ENCODE measurements at regions not wholly inside any gene's neighbourhood (a gene's known extent, or its start where the extent isn't known, plus 50 kb on each side); places are given as distances from the start of the nearest gene placed in this dataset.
"Not testable (repeated sequence)": the region's sequence is repeated elsewhere in the genome, so short reads cannot be mapped to it uniquely, and the experiment has no call there.

DNA sequence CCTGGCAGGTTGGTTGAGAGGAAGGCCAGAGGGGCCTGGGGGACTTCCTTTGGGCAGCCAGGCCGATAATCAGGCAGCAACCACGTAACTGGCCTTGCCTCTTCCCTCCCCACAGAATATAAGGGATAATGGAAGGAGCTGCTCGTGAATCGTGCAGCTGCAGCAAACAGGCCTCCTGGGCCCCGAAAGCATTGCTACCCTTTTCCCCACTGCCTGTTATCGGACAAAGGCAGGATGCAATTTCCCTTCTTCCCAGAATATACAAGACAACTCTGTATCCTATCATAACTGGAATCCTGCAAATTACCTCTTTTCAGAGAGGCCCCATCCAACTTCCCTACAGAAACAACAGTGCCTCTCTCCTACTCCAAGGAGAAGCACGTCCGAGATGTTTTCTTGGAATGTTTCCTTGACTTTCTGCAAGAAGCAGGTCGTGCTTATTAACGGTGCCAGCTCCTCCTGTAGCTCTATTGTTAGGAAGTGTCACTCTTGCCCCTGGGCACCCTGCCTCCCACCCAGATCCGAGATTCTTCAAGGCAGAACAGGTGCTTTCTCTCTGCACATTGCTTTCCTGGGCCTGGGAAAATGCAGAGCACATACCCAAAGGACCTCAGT lies 106.0 kb upstream of the TIAM1 start:
- no peak for DNase-seq

DNA sequence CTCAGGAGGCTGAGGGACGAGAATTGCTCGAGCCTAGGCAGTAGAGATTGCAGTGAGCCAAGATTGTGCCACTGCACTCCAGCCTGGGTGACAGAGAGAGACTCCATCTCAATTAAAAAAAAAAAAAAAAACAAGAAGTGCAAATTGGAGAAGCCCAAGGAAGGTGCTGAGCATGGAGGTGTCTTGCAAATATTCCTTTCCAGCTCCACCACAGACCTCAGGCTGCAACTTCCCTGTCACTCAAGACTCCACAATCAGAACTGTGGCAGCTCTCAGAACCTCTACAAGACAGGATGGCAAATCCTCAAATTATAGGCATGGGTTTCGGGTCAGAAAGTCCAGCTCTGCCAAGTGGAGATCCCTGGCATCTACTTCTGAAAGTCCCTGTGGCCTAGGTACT lies 104.4 kb upstream of the TIAM1 start:
- DNase-seq = no peak

DNA sequence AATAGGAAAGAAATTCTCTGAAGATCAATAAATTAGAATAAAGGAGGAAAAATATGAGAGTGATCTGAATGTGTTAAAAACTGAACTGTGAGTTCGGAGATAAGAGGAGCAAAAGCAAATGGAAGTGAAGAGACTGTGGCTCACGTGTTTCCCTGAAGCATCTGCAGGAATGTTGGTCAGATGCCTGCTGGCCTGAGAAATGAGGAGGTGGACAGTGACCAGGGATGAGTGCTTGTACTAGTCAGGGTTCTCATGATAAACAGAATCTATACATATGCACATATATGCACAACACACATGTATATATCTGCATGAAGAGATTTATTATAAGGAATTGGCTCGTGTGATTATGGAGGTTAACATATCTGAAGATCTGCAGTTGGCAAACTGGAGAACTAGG lies 103.4 kb upstream of the TIAM1 start:
- DNase-seq = no peak

DNA sequence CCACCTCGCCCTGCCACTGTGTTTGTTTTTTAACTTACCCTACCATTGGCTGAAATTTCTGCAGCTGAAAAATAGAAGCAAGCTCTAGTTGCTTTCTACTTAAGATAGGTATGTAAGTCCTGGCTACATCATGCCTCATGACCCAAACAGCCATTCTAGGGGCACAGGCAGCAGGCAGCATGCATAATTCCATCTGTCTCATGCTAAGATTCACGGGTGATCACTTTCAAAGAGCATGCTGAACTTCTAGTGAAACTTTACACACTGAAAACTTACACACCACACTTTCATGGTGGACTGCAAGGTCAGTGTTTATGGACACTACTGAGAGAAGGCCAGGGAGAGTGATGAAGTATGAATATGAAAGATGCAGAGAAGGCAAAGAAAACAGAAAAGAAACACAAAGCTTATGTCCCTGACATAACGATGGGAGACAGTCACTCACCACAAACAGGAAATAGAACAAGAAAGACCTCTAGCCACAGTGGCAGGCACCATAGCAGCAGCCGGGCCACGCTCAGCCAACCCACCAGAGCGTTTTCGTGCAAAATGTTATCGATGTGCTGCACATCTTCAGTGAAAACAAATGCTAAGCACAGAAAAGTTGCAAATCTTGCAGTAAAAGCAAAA lies 102.3 kb upstream of the TIAM1 start:
- peak; percentile 65 for DNase-seq

DNA sequence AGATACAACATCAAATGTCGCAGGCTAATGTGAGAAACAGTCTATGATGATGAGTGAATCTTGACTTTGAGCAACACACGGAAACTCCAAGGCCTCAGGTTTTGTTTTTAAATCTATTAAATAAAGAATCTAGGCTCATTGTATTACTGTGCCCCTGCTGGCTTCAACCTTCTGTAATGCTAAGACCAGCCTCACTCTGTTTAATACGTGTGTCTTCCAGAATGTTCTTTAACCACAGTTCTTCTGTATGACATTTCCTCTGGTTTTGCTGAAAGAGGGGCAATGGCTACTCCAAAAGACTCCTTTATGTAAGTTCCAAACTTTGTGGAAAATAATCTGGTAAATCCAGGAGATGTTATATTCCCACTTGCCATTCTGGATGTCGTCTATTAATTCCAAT lies 101.1 kb upstream of the TIAM1 start:
- no peak for DNase-seq

DNA sequence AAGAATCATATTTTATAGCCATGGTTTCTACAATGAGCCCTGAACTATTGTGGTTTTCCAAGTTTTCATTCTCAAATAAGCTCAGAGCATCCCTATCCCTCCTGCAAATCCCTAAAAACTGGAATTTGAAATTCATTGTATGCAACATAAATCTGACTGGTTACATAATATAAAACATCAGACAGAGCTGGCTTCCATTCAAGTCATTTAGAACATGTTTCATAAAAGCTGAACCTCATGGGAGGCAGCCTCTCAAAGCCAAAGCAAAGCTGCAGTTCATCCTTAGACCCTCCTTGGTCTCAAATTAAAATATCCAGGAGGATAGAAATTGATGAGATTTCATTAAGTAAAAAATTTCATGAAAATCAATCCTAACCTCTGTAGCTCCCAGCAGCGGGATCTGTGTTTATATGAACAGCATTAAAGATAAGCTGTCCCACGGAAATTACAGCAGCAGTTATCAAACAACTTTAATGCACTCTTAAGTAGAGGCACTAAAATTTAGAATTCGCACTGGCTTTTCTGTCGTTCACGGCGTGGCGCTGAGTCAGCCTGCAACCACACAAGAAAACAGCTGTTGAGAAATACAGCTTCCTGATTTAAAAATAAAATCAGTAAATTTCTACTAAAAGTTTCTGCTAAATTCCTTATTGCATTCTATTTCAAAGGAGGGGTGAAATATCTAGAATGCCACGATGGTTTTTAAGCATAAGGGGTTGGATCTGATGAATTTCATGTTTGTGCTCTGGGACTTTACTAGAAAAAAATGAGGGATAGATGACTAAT lies 99.9 kb upstream of the TIAM1 start:
- DNase-seq = no peak

DNA sequence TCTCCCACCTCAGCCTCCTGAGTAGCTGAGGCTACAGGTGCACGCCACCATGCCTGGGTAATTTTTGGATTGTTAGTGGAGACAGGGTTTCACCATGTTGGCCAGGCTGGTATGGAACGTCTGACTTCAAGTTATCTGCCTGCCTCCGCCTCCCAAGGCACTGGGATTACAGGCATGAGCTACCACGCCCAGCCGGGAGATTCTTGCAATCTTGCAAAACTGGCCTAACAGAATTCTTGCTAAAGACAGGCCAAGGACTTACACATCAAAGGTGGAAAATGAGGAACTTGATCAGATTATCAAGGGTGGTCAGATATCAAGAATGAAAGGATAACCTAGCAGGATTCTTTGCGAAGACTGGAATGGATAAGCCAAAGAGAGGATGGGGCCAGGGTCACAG lies 98.3 kb upstream of the TIAM1 start:
- DNase-seq = no peak

DNA sequence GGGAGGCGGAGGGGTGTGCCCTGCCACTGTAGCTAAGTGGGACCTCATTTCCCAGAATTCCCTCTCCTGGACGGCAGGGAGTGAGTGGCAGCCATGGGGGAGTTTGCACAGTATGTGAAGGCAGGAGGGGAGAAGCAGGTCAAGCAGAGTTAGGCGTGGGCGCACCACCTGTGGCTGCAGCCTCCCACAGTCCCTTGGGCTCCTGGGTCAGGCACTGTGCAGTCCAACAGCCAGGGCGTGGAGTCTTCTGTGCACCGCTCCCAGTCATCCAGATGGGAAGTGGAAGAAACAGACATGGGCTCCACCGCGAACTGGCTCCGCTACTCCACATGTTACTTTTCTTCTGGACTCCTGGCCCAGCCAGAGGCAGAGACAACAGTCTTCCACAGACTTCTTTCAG lies 85.4 kb upstream of the TIAM1 start:
- no peak for DNase-seq

DNA sequence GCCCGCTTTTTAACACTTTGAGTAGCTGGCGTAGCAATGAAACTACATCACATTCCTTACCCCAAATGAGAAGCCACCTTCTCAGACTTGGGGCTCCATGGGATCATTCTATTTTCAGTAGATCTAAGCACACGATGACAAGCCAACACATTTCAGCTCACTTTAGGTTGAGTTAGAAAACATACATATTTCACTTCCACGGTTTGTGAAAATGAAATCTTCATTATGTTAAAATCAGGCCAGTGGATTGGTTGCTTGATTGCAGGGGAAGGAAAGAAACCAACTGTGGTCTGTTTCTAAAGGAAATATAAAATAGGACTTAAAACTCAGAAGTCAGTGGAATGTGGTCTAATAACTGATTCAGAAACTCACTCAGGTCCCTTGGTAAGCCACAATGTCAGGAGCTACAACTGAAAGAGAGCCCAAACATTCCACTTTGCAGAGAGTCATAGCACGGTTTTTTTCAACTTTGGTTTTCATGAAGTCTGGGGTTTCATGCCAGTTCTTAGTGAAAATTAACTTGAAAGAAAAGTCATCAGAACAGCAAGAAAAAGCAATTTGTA lies 82.3 kb upstream of the TIAM1 start:
- no peak for DNase-seq

DNA sequence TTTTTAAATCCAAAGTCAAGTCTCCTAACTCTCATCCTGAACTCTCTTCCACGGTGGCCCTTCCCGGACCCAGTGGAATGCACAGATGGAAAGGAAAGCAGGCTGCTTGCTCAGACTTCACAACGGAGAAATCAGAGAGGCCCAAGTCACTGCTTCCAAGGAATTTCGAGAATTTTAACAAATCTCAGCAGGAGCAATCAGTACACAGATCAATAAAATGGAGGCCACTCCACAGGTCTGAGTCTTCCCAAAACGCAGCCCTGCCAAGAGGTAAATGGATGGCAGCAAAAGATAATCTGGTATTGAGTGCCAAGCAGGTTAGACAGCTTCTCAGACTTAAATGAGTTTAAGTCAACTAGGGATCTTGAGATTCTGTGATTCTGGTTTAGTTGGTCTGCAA lies 81.1 kb upstream of the TIAM1 start:
- DNase-seq = no peak

DNA sequence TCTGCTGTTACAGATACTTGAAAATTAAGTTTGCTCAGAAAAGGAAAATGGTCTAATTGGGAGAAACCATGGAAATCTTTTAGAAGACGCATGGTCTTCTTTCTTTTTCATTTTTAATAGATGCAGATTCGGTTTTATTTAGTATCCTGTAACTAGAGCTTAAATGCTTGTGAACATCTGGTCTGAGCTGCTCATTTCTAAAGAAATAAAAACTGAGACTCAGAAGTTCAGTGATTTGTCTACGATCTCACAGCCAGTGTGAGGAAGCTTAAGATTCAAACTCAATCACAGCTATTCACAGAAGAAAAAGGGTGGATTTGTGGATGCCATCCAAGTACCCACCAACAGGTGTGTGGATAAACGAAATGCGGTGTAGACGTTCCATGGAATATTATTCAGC lies 80.0 kb upstream of the TIAM1 start:
- DNase-seq = no peak

DNA sequence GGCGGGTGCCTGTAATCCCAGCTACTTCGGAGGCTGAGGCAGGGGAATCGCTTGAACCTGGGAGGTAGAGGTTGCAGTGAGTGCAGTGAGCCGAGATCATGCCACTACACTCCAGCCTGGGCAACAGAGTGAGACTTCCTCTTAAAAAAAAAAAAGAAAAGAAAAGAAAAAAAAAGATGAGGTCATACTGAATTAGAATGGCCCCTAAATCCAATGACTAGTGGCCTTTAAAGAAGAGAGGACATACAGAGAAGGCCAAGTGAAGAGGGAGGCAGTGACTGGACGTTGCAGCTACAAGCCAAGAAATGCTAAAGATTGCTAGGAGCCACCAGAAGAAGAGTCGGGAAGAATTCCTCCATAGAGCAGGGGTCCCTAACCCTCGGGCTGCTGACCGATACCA lies 76.9 kb upstream of the TIAM1 start:
- DNase-seq = no peak

DNA sequence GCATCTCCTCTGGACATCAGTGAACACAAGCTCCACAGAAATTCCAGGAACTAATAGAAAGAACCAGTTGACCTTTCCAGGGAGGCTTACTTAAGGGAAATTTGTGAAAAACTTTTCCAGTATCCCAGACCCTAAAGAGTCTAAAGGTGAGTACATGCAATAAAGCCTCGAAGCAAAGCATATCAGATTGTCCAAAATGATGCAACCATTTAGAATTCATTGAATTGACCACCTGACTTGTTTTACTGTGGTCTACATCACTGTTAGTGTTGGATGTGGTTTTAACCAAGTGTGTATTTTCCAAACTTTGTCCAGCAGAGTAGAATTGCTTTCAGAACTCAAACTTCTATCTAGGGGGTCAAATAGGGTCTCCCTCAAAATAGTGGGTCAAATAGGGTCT lies 76.3 kb upstream of the TIAM1 start:
- DNase-seq = no peak

DNA sequence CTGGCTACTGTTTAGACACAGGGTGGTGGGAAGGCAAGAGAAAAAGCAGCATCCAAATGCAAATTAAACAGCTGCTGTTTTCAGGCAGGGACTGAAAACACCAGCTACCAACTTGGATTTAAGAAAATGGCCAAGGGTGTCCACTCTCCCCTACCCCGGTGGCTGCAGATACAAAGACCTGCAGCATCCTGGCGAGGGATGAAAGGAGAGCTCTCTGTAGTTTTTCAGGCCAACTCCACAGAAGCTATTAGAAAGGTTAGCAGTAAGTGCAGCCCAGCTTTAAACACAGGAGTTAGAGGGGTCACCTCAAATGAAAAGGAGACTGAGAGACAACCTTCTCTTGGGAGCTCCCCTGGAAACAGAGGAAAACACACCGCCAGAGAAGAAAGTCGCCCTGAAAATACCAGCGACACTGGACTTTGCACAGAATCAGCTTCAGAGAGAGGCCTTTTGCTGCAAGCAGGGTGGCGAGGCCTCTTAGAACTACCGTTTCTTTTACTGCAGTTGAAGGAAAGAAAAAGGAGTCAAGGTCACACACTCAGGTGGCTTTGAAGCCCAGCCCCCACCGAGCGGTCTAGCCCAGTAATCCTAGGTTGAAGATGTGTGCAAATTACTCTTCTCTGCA lies 74.4 kb upstream of the TIAM1 start:
- DNase-seq = no peak

DNA sequence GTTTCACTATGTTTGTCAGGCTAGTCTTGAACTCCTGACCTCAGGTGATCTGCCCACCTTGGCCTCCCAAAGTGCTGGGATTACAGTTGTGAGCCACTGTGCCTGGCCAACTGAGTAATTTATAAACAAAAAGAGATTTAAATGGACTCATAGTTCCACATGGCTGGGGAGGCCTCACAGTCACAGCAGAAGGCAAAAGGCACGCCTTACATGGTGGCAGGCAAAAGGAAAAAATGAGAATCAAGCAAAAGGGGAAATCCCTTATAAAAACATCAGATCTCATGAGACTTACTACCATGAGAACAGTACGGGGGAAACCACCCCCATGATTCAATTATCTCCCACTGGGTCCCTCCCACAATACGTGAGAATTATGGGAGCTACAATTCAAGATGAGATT lies 73.2 kb upstream of the TIAM1 start:
- DNase-seq = not testable (repeated sequence)

DNA sequence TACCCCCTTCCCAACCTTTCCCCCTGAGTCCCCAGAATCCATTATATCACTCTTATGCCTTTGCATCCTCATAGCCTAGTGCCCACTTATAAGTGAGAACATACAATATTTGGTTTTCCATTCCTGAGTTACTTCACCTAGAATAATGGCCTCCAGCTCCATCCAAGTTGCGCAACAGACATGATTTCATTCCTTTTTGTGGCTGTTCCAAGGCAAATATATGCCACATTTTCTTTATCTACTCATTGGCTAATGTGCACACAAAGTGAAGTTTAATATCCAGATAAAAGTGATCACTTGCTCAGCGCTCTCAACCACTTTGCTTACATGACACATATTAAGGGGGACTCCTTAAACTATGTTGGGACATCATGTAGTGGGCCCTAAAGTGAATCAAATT lies 72.4 kb upstream of the TIAM1 start:
- DNase-seq = no peak

DNA sequence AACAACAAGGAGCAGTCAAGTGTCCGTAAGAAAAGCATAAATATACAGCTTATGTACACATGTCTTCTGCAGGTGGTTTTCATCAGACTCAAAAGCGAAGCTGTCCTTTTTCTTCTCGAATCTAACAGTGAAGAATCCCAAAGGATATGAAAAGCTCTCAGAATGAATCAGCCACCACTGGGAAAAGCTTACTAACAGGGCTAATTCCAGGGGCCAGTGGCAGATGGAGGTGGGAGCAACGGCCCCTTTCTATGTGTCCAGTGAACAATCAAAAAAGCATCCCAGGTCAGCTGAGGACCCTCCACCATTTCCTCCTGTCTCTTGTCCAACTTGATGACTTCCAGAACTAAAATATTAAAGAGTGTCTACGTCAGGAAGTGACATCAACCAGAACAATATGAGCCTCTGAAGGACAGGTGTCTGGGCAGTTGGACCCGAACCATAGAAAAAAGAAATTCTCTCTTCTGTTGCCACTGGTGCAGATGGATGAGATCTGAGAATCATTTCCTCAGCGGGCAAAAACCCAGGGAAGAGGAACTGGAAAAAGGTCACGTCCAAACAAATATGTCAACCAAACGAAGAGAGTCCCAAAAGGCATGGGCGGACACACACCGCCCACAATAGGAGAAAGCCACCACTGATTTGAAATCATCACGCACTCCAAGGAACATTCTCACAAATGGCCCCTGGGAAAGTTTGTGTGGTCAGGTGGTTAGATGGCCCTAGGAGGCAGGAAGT lies 70.4 kb upstream of the TIAM1 start:
- DNase-seq = no peak

DNA sequence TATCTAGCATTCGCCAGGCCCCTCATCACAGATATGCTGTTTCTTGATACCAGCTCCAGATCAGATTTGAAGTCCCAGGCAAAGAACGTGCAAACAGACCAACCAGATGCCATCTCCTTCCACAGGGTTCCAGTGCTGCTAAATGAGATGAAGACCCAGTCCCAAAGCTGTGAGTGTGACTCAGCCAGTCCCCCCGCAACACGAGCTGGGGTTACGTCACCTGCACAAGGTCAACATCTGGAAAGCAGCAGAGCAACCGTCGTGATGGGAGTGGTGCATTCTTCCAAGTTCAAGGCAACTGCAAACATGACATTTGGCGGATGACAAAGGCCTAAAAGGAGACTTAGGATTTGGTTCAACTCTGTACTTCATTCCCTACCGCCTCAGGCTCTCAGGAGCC lies 69.6 kb upstream of the TIAM1 start:
- DNase-seq = no peak

DNA sequence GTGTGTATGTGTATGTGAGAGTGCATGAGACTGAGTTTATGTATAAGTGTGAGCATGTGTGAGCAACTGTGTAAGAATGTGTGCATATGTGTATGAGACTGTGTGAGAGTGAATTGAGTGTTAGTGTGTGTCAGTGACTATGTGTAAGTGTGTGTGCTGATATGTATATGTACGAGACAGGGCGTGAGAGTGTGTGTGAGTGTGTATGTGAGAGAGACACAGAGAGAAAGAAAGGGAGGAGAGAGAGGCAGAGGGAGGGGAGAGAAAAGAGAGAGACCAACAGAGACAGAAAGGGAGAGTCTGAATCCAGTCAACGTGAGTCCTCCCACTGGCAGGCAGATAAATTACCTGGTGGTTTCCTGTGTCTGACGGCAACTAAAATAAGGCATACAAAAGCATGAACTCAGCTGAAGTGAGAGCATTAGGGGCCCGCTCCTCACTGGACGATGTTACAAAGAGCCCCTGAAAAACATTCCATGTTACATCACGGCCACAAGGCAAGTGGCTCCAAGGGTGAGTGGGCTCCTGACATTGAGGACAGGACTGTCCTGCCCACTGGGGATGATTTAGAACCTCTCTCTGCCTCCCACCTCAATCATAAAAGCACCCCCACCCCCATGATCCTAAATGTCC lies 66.6 kb upstream of the TIAM1 start:
- no peak for DNase-seq

DNA sequence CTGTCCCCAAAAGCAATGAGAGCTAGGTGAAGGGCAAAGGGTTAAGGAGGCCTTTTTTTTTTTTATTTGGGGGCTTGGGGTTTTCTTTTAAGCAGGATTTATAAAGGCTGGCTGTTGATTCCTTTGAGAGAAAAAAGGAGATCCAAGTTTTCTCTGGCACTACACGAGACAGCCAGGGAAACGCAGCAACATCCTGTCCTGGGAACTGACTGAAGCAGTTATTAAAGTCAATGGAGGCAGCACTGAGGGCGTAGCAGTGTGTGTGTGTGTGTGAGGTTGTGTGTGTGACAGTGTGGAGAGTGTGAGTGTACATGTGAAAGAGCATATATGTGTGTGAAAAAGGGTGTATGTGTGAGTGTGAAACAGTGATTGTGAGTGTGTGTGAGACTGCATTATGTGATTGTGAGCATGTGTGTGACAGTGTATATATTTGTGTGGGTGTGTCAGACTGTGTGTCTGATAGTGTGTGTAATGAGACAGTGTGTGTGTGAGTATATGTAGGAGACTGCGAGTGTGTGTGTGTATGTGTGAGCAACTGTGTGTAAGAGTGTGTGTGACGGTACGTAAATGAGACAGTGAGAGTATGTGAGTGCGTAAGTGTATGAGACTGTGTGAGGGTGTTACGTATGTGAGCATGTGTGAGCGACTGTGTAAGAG lies 65.9 kb upstream of the TIAM1 start:
- DNase-seq = no peak

DNA sequence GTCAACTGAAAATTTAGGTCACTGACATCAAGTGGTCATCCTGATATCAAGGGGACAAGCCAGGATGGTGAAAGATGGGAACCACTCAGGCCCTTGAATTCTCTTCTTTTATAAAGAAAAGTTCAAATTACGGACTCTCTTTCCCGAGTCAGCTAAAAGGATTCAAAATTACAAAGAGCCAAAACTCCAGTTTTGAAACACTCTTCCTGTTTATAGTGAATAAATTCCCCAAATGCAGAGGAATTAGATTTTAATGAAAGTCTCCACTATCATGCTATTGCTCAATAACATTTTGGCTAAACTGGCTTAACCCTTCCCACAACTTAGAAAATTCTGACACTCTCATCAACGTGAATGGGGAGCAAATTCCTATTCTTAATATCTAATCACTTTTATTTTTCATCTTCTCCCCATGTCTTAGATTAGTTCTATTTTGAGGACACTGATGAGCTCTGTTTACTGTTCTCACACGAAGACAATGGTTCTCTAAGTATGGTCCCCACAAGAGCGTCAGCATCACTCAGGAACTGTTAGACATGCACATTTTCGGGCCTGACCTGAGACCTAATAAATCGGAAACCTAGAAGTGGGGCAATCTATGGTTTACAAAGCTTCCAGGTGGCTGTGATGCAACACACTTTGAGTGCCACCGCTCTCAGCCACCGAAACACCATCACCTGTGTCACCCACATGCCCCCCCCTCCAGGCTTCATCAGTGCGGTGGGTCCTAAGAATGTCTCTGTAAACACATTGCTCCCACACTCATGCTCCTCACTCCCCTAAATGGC lies 64.4 kb upstream of the TIAM1 start:
- no peak for DNase-seq
